Heart left ventricle (tissue), 16 donors: ENCODE measurements at regions not wholly inside any gene's neighbourhood (a gene's known extent, or its start where the extent isn't known, plus 50 kb on each side); places are given as distances from the start of the nearest gene placed in this dataset.

Experiments used
- ATAC-seq, 4 donors: fragments of 200-7000 bp; cut with Tn5 transposase; one replicate each; pipeline ENCODE4 v1.9.1; 2020 to 2022; ENCODE audit warnings: moderate library complexity in 4 of 4, mild to moderate bottlenecking in 3 of 4, moderate number of reproducible peaks in 1 of 4
- DNase-seq, 5 donors: peaks; one replicate each; pipeline ENCODE4 v3.0.0-alpha.2; 2020
- H3K27ac ChIP-seq, 12 donors: fragments of 200-600 bp; sonication (generic) in 4 of 12; one replicate each; pipeline versions ENCODE4 v1.5.0 to v1.8.0; 2016 to 2022; ENCODE audit warnings: mild to moderate bottlenecking in 2 of 12
- H3K27me3 ChIP-seq, 9 donors: fragments of 200-600 bp; sonication (generic) in 2 of 9; one replicate each; pipeline versions ENCODE4 v1.5.1 to v1.8.0; 2016 to 2022; ENCODE audit warnings: mild to moderate bottlenecking in 3 of 9
- H3K36me3 ChIP-seq, 9 donors: fragments of 200-600 bp; sonication (generic) in 2 of 9; one replicate each; pipeline versions ENCODE4 v1.5.0 to v1.8.0; 2018 to 2022; ENCODE audit warnings: mild to moderate bottlenecking in 2 of 9
- H3K4me1 ChIP-seq, 12 donors: fragments of 200-600 bp; sonication (generic) in 4 of 12; one replicate each; pipeline versions ENCODE4 v1.5.0 to v1.8.0; 2016 to 2022; ENCODE audit warnings: mild to moderate bottlenecking in 3 of 12
- H3K4me3 ChIP-seq, 12 donors: fragments of 200-600 bp; sonication (generic) in 4 of 12; one replicate each; pipeline versions ENCODE4 v1.5.0 to v1.8.0; 2017 to 2022; ENCODE audit warnings: mild to moderate bottlenecking in 9 of 12, moderate library complexity in 4 of 12
- H3K9me3 ChIP-seq, 12 donors: fragments of 200-600 bp; sonication (generic) in 4 of 12; one replicate each; pipeline versions ENCODE4 v1.5.0 to v1.8.0; 2016 to 2022; ENCODE audit warnings: mild to moderate bottlenecking in 1 of 12
- POLR2A ChIP-seq, 2 donors: fragments of 450-650 bp; IDR thresholded peaks; one replicate each; pipeline ENCODE4 v1.6.1; 2017; ENCODE audit warnings: antibody characterized with exemption in 2 of 2, mild to moderate bottlenecking in 2 of 2, moderate library complexity in 2 of 2
- WGBS, 4 donors: extraction: QIAGEN DNeasy Blood & Tissue Kit in 2 of 4; methylation state at CpG; one replicate each; pipeline versions ENCODE4 v1.1.5 to v1.1.7; 2013 to 2018; 5-methylcytosine and 5-hydroxymethylcytosine counted together
- intact Hi-C, 10 donors: fragments of 100-400 bp; cut with DNase I; formaldehyde crosslinking; loops; one replicate each; pipeline versions ENCODE4 v1.11.1 to v1.14.2; 2022
- TF ChIP-seq, protein P1 (sequence below), 12 donors: fragments of 200-600 bp; sonication (generic) in 4 of 12; IDR thresholded peaks; one replicate each; pipeline versions ENCODE4 v1.5.0 to v1.8.0; 2018 to 2022; ENCODE audit warnings: antibody characterized with exemption in 12 of 12, mild to moderate bottlenecking in 5 of 12
- donor health status: ischemic (EF 13 %, LVEDD 7.1; RV severe dilation, severe dysfunction).
- donor health status: healthy with polysubstance abuse.
- donor health status: DM: no; HTN: yes; CAD: no.
- donor health status: DM: no; HTN: no; CAD: no.
- donor health status: ischemic (EF 25% LVEDD 6.9; RV normal size, moderate dysfunction).
- donor health status: ischemic (EF 25% LVEDD 5.7; RV mildly dilated, moderate dysfunction).
- donor health status: healthy.
- donor health status: DM: yes; HTN: yes; CAD: no.
- donor health status: ischemic (EF 35%, LVEDD 5.7; RV mildly dilated, moderate dysfunction).
- donor health status: nonischemic (EF 11% LVEDD 7.7; RV severe dilation, severe dysfunction).
- donor health status: DM: yes; HTN: yes; CAD: no.
- donor health status: PGD.
- donor health status: ischemic (EF 29% LVEDD 5.4; RV normal size, mild dysfunction).
- donor health status: nonischemic (EF 23%, LVEDD 6.1; RV moderate dilation, normal function).

GRCh38 chr21:23664193-23664694 is 1943.0 kb downstream of the MRPL39 start:
- TF ChIP-seq POLR2A (IDR thresholded peaks at IDR 0.05) = no peak
- TF ChIP-seq, protein P1, sequence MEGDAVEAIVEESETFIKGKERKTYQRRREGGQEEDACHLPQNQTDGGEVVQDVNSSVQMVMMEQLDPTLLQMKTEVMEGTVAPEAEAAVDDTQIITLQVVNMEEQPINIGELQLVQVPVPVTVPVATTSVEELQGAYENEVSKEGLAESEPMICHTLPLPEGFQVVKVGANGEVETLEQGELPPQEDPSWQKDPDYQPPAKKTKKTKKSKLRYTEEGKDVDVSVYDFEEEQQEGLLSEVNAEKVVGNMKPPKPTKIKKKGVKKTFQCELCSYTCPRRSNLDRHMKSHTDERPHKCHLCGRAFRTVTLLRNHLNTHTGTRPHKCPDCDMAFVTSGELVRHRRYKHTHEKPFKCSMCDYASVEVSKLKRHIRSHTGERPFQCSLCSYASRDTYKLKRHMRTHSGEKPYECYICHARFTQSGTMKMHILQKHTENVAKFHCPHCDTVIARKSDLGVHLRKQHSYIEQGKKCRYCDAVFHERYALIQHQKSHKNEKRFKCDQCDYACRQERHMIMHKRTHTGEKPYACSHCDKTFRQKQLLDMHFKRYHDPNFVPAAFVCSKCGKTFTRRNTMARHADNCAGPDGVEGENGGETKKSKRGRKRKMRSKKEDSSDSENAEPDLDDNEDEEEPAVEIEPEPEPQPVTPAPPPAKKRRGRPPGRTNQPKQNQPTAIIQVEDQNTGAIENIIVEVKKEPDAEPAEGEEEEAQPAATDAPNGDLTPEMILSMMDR (IDR thresholded peaks at IDR 0.05) = no peak
- no peaks in the 10 kb centered on the region for H3K27me3 ChIP-seq

GRCh38 chr21:23660560-23660959 is 1946.7 kb downstream of the MRPL39 start:
- 88 to 94% (median 92%) methylated on average over 3 of the region's 3 CpGs for WGBS, 4 donors
- no peaks in the 10 kb centered on the region for H3K27me3 ChIP-seq
- no peak overlapping the region for H3K27ac ChIP-seq
- TF ChIP-seq, protein P1 (IDR thresholded peaks at IDR 0.05) = no peak
- TF ChIP-seq POLR2A (IDR thresholded peaks at IDR 0.05) = no peak
- no peaks in the 10 kb centered on the region for H3K36me3 ChIP-seq
- H3K4me1 ChIP-seq = no peaks in the 10 kb centered on the region
- no peak overlapping the region for H3K4me3 ChIP-seq
- intact Hi-C loops = no loop called here
- DNase-seq (no peak), ATAC-seq (no peak)
- no peaks in the 10 kb centered on the region for H3K9me3 ChIP-seq

More at GRCh38 chr21:23664193-23664694, 1943.0 kb downstream of the MRPL39 start:
- Histone ChIP-seq H3K4me1 (no peaks in the 10 kb centered on the region), H3K9me3 (no peaks in the 10 kb centered on the region), H3K36me3 (no peaks in the 10 kb centered on the region), H3K4me3 (no peak overlapping the region), H3K27ac (no peak overlapping the region)
- WGBS, 4 donors = 69 to 75% (median 71%) methylated on average over 3 of the region's 3 CpGs
- no peak for DNase-seq
- intact Hi-C loops = no loop called here
- ATAC-seq = no peak

DNA sequence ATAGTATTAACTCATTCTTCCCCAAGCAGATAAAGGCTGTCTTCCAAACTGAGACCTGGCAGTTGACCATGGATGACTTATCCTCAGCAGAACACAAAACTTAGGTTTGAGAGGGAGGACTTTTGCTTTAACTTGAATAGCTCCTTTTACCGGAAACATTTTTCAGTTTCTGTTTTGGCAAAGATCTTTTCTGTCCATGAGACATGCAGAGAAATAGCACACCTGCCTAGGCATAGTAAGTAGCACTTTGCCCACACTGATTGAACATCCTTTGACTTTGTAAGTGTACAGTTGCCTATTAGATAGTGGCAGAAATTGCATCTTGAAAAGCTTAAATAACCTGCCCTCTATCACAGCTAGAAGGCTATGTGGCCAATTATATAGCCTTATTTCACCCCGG is 1962.5 kb downstream of the MRPL39 start:
- no peak for TF ChIP-seq POLR2A (IDR thresholded peaks at IDR 0.05)
- TF ChIP-seq, protein P1 (IDR thresholded peaks at IDR 0.05) = no peak
- Histone ChIP-seq H3K4me3 (no peak overlapping the region), H3K4me1 (no peaks in the 10 kb centered on the region), H3K36me3 (no peaks in the 10 kb centered on the region), H3K27ac (no peak overlapping the region), H3K9me3 (no peaks in the 10 kb centered on the region), H3K27me3 (no peaks in the 10 kb centered on the region)
- ATAC-seq = no peak
- WGBS, 4 donors = 75 to 90% (median 83%) methylated on average over 2 of the region's 2 CpGs
- DNase-seq = no peak
- intact Hi-C loops = no loop called here

- 60 to 63% (median 61%) methylated on average over 2 of the region's 2 CpGs for WGBS, 4 donors
- H3K36me3 ChIP-seq = no peaks in the 10 kb centered on the region
- H3K9me3 ChIP-seq = peaks cover 0 to 3% (median 0%) of the 10 kb centered on the region in 12 donors
- no peak for ATAC-seq
- no peaks in the 10 kb centered on the region for H3K4me1 ChIP-seq
- TF ChIP-seq, protein P1 (IDR thresholded peaks at IDR 0.05) = no peak
- no peak for TF ChIP-seq POLR2A (IDR thresholded peaks at IDR 0.05)
- no peak overlapping the region for H3K4me3 ChIP-seq
- no peak overlapping the region for H3K27ac ChIP-seq
- intact Hi-C loops = no loop called here
- no peaks in the 10 kb centered on the region for H3K27me3 ChIP-seq
- DNase-seq = no peak
Observed at GRCh38 chr21:23639721-23640120, 1967.6 kb downstream of the MRPL39 start.
